OCI-M1 (cell line): ENCODE measurements at regions not wholly inside any gene's neighbourhood (a gene's known extent, or its start where the extent isn't known, plus 50 kb on each side); places are given as distances from the start of the nearest gene placed in this dataset.
"Not testable (repeated sequence)": the region's sequence is repeated elsewhere in the genome, so short reads cannot be mapped to it uniquely, and the experiment has no call there.

ENCODE experiments used
- DNase-seq: peaks from one replicate; lab custom pipeline; 2025; lab: John Stamatoyannopoulos, UW

GRCh38 chr9:119917175-119917574 is 547.9 kb upstream of the BRINP1 start:
- DNase-seq = no peak

GRCh38 chr9:119907056-119907455 is 537.8 kb upstream of the BRINP1 start:
- DNase-seq = no peak

- no peak for DNase-seq
These were observed 536.5 kb upstream of the BRINP1 start for GRCh38 chr9:119905724-119906123.

GRCh38 chr9:119903851-119904250 is 534.6 kb upstream of the BRINP1 start:
- no peak for DNase-seq

- DNase-seq = no peak
These were observed 533.4 kb upstream of the BRINP1 start for GRCh38 chr9:119902611-119903010.

GRCh38 chr9:119898316-119898715 is 529.1 kb upstream of the BRINP1 start:
- DNase-seq = no peak

- no peak for DNase-seq
These were observed 515.2 kb upstream of the BRINP1 start for GRCh38 chr9:119884438-119884837.

- DNase-seq = no peak
These were observed 512.7 kb upstream of the BRINP1 start for GRCh38 chr9:119881898-119882297.

GRCh38 chr9:119880361-119880760 is 511.1 kb upstream of the BRINP1 start:
- no peak for DNase-seq

- DNase-seq = no peak
These were observed 508.1 kb upstream of the BRINP1 start for GRCh38 chr9:119877306-119877705.

- no peak for DNase-seq
These were observed 504.6 kb upstream of the BRINP1 start for GRCh38 chr9:119873877-119874276.

GRCh38 chr9:119870251-119870650 is 501.0 kb upstream of the BRINP1 start:
- not testable (repeated sequence) for DNase-seq

GRCh38 chr9:119868694-119869093 is 499.5 kb upstream of the BRINP1 start:
- DNase-seq = no peak

- DNase-seq = no peak
These were observed 492.6 kb upstream of the BRINP1 start for GRCh38 chr9:119861842-119862241.

GRCh38 chr9:119859128-119859527 is 489.9 kb upstream of the BRINP1 start:
- DNase-seq = no peak

GRCh38 chr9:119853126-119853525 is 483.9 kb upstream of the BRINP1 start:
- DNase-seq = no peak

GRCh38 chr9:119852390-119852789 is 483.2 kb upstream of the BRINP1 start:
- no peak for DNase-seq

- no peak for DNase-seq
These were observed 475.2 kb upstream of the BRINP1 start for GRCh38 chr9:119844431-119844830.

GRCh38 chr9:119841016-119841415 is 471.8 kb upstream of the BRINP1 start:
- DNase-seq = no peak

- DNase-seq = no peak
These were observed 470.7 kb upstream of the BRINP1 start for GRCh38 chr9:119839888-119840287.

GRCh38 chr9:119838210-119838609 is 469.0 kb upstream of the BRINP1 start:
- no peak for DNase-seq

- no peak for DNase-seq
These were observed 466.8 kb upstream of the BRINP1 start for GRCh38 chr9:119836036-119836435.

- DNase-seq = no peak
These were observed 464.9 kb upstream of the BRINP1 start for GRCh38 chr9:119834064-119834620.

- no peak for DNase-seq
These were observed 462.1 kb upstream of the BRINP1 start for GRCh38 chr9:119831309-119831708.

GRCh38 chr9:119829748-119830147 is 460.5 kb upstream of the BRINP1 start:
- DNase-seq = no peak
